ENCODE measurements at regions not wholly inside any gene's neighbourhood (a gene's known extent, or its start where the extent isn't known, plus 50 kb on each side); places are given as distances from the start of the nearest gene placed in this dataset.

GRCh38 chr10:128792426-128793140 lies 666.4 kb upstream of the MKI67 start:
- no peak for TF ChIP-seq CTCF (IDR thresholded peaks at IDR 0.05)
- no peak for TF ChIP-seq POLR2A (IDR thresholded peaks at IDR 0.05)

Data from lower leg skin (tissue), 3 donors.